OCI-M2 (cell line): ENCODE measurements at regions not wholly inside any gene's neighbourhood (a gene's known extent, or its start where the extent isn't known, plus 50 kb on each side); places are given as distances from the start of the nearest gene placed in this dataset.

ENCODE experiments used
- DNase-seq: peaks from one replicate; lab custom pipeline; 2025; ENCODE audit not compliant: unreplicated experiment; lab: John Stamatoyannopoulos, UW

- DNase-seq: no peak
Measured at GRCh38 chr13:74891610-74892009, 590.4 kb downstream of the TBC1D4 start.

DNA sequence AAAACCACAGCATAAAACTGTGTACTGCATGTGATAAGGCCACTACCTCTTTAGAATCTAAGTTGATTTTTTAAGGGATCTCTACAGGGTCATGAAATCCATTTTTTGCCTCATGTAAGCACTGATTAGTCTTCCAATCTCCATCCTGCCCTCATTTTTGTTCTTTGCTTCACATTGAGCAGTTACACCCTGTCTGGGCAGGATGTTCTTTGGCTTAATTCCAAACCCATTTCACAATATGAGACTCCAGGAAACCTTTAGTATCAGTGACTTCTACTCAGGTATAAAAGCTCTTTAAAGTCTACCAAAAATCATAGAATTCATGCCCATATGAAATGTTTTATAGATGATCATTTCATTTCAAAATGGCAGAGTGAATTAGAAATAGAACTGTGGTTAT is 592.6 kb downstream of the TBC1D4 start:
- DNase-seq: no peak

DNA sequence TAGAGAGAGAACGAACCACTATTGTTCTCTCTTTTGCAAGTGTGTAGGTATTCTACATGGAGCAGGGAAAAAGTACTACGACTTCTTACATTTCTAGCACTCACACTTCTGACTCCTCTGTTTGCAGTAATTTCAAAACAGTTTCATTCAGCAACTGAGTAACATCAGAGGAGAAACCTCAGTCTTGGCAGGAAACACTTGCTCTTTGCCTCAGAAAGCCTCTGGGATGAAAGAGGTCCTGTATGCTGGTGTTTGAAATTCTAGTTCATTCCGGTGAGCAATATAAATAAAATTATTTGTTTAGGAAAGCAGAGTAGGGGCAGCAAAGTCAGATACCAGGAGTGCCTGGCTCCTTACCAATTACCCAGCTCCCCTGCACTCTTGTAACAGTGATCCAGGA is 595.5 kb downstream of the TBC1D4 start:
- DNase-seq: no peak

GRCh38 chr13:74883834-74884233 is 598.1 kb downstream of the TBC1D4 start:
- DNase-seq: no peak

- no peak for DNase-seq
Measured at GRCh38 chr13:74871369-74872070, 610.4 kb downstream of the TBC1D4 start.

GRCh38 chr13:74870865-74871264 is 611.1 kb downstream of the TBC1D4 start:
- DNase-seq: no peak

DNA sequence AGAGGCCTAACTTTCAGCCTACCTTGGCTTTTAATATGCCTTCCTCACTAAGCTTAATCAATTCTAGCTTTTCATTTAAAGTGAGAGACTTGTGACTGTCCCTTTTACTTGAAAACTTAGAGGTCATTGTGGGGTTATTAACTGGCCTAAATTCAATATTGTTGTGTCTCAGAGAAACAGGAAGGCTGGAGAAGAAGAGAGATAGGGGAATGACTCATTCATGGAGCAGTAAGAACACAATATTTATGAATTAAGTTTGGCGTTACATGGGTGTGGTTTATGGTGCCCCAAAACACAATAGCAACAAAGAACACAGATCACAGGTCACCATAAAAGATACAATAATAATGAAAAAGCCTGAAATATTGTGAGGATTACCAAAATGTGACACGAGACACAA is 612.1 kb downstream of the TBC1D4 start:
- DNase-seq: no peak

DNA sequence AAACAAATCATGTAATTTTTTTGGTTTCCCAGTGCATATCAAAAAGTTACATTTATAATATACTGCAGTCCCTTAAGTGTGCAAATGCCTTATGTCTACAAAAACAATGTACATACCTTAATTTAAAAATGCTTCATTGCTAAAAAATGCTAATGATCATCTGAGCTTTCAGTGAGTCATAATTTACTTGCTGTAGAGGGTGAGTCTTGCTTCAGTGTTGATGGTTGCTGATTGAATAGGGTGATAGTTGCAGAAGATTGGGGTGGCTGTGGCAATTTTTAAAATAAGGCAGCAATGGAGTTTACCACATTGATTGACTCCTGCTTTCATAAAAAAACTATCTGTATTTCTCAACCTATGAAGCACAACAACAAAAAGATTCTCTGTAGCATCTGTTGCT is 613.9 kb downstream of the TBC1D4 start:
- DNase-seq: no peak

- DNase-seq: no peak
Measured at GRCh38 chr13:74867460-74867859, 614.5 kb downstream of the TBC1D4 start.

DNA sequence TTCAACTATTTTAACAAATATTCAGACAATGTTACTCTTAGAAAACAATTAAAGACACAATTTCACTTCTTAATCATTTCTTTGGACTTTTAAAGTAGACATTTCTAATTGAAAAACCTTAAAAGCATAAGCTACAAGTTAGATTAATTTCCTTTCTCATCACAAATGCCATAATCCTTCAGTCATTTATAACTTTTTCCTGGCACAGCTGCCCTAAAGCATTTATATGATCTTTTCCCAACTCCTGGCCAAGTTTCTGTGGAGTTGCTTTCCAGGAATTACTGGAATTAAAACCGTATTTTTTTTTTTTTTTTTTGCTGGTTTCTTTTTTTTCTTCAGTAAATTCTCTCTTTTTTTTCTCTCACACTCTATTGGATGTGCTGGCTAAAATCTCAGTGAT is 615.9 kb downstream of the TBC1D4 start:
- no peak for DNase-seq

DNA sequence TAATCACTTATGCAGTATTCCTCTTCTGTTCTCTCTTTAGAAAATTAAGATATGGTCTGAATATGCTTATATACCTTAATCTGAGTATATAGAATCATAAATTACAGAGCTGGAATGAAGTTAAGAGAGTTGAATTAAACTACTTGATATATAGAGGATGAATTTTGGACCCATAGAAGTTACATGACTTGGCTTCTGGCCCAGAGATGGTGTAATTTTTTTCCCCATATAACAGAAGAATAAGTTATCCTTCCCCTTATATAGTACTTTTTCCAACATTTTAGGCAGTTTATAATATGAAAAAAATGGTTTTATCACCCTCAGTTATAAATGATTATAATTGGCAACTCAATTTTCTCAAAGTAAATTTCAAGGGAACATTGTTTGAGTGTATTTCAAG is 616.3 kb downstream of the TBC1D4 start:
- no peak for DNase-seq

DNA sequence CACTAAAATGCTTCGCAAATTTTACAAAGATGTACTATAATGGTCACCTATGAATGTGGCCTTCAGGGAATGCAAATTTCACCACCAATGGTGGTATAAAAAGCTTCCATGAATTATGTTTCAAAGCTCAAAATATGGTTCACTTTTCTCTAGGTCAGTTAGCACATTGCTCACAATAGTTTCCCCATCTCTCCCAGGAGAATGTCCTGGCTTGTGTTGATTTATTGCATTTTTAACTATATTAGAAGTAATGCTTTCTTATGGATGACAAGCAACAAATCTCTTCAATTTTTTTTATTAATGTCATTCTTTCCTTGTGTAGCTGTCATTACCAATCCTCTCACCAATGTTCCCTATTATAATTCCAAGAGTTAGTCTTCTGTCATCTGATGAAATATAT is 621.2 kb downstream of the TBC1D4 start:
- DNase-seq: no peak

- DNase-seq: no peak
Measured at GRCh38 chr13:74850893-74851292, 631.1 kb downstream of the TBC1D4 start.

- no peak for DNase-seq
Measured at GRCh38 chr13:74847966-74848365, 634.0 kb downstream of the TBC1D4 start.

GRCh38 chr13:74845806-74846205 is 636.2 kb downstream of the TBC1D4 start:
- DNase-seq: no peak

DNA sequence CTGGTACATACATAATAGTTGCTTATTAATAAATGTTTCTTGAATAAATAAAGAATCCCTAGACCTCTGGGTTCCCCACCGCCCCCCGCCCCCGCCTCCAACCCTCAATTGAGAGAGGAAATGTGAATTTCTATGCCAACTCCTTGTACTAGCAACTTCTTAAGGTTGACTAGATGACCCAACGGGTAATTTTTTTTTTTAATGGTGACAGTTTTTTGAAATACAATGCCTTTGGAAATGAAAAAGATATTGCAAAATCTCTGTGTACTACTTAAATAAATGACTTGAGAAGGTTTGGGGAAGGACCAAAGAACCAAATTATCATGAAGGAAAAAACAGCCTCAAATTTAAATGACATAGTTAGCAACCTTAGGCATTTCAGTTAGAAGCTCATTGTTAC is 640.3 kb downstream of the TBC1D4 start:
- DNase-seq: no peak

DNA sequence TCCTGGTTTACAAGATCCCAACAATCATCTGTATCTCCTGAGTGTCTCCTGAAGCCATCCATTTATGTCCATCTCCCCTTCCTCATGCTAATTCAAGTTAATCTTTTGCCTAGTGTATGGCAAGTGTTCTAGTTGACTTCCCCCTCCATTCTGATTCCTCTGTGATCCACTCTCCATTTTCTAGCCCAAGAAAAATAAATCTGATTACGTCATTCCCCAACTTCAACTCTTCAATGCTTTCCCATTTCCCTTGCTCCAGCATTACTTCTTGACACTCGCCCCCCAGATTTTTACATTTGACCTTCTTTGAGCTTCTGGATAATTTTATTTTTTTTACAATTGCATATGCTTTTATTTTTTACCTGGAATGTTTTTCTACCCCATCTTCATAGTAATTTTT is 640.8 kb downstream of the TBC1D4 start:
- DNase-seq: no peak

DNA sequence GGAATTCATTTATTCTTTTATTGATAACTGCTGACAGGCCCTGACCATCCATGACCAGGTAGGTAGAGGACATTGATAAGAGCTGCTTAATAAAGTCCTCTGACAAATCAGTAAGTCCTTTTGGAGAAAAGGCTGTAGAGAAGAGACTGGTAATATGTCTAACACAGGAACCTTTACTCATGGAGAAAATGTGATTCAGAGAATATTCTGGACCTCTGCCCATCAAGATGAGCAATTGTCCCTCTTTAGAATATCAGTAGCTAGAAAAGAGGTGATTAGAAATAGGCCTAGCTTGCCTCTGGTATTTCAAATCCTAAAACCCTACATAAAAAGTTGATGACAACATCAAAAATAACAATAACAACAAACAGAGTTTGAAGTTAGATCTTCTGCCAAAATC is 642.3 kb downstream of the TBC1D4 start:
- DNase-seq: no peak

DNA sequence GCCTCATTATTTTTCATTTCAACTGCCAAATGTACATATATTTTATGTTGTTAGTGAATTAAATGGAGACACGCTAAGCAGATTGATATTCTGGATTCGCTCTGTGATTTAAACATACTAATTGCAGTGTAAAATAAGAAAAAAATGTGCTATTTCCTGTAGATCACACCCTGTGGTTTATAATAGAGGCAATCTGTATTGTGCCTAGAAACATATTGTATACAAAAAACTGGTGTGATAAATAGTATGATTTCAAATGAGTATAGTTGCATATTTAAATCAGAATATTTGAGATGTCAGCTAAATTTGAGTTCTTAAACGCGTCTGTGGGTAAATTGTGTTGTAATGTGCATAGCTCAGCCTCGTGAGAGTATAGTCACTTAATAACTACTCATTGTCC is 643.9 kb downstream of the TBC1D4 start:
- DNase-seq: no peak

- DNase-seq: no peak
Measured at GRCh38 chr13:74836628-74837027, 645.3 kb downstream of the TBC1D4 start.

DNA sequence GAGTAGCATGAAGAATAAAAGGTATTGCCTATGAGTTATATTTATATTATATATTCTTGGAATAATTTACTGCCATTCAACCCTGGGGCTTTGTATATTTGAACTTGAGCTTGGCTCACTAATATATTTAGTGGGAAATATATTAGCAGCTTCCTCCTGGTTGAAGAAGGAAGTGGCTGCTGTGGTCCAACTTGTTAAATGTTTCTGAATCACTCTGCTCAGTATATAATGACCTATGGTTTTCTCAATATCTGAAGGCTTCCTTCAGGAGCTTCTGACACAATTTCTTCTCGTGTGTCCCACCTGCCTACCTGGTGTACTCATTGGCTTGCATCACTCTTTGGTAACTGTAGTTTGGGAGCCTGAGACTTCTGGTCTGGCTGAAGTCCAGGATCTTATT is 646.4 kb downstream of the TBC1D4 start:
- no peak for DNase-seq

- no peak for DNase-seq
Measured at GRCh38 chr13:74825938-74826246, 656.1 kb downstream of the TBC1D4 start.

GRCh38 chr13:74825152-74825937 is 656.6 kb downstream of the TBC1D4 start:
- no peak for DNase-seq
